ENCODE measurements at regions not wholly inside any gene's neighbourhood (a gene's known extent, or its start where the extent isn't known, plus 50 kb on each side); places are given as distances from the start of the nearest gene placed in this dataset.

- H3K36me3 ChIP-seq (replicated peaks in 1 of 2; ENCODE audit: control insufficient read depth in 1 of 2, insufficient read depth in 2 of 2, low read length in 1 of 2) = no peaks in the 10 kb centered on the region
- H3K9ac ChIP-seq = no peak overlapping the region
- H3K4me2 ChIP-seq = no peak overlapping the region
- no peak for DNase-seq
- no peaks in the 10 kb centered on the region for H3K27me3 ChIP-seq (ENCODE audit: insufficient read depth)
- H3K4me1 ChIP-seq (ENCODE audit: control insufficient read depth in 1 of 2, insufficient read depth in 2 of 2, low read depth in 1 of 2, low read length in 1 of 2) = no peaks in the 10 kb centered on the region
- POLR2A ChIA-PET = no interaction called here
- TF ChIP-seq TCF12 (IDR thresholded peaks at IDR 0.05) (no peak), SIN3A (IDR thresholded peaks at IDR 0.05; ENCODE audit: borderline replicate concordance, low read depth, low read length) (no peak), EZH2phosphoT487 (IDR thresholded peaks at IDR 0.05; ENCODE audit: borderline replicate concordance, low read depth) (no peak), MEF2A (IDR thresholded peaks at IDR 0.05; ENCODE audit: borderline replicate concordance, low read depth) (no peak), REST (IDR thresholded peaks at IDR 0.05; ENCODE audit: low read depth, low read length) (no peak), JUND (IDR thresholded peaks at IDR 0.05) (no peak), GABPA (IDR thresholded peaks at IDR 0.05; ENCODE audit: low read depth) (no peak), USF2 (IDR thresholded peaks at IDR 0.05; ENCODE audit: borderline replicate concordance, low read depth, low read length) (no peak), RAD21 (IDR thresholded peaks at IDR 0.05; ENCODE audit: low read length) (no peak), SMC3 (IDR thresholded peaks at IDR 0.05; ENCODE audit: low read depth, low read length) (no peak), RFX5 (IDR thresholded peaks at IDR 0.05; ENCODE audit: low read length) (no peak), EP300 (IDR thresholded peaks at IDR 0.05; ENCODE audit: borderline replicate concordance in 1 of 2, low read depth in 1 of 2, low read length in 1 of 2) (no peak), YY1 (IDR thresholded peaks at IDR 0.05; ENCODE audit: low read depth) (no peak), FOXJ3 (CRISPR knock-in tag; IDR thresholded peaks at IDR 0.05) (no peak), FOSL2 (IDR thresholded peaks at IDR 0.05; ENCODE audit: borderline replicate concordance, low read depth) (no peak), ZBTB33 (IDR thresholded peaks at IDR 0.05; ENCODE audit: borderline replicate concordance, low read depth) (no peak), IRF3 (IDR thresholded peaks at IDR 0.05; ENCODE audit: low read depth, low read length) (no peak), CTCF (IDR thresholded peaks at IDR 0.05) (no peak), CHD2 (IDR thresholded peaks at IDR 0.05; ENCODE audit: low read length, partially characterized antibody) (no peak)
- TF ChIP-seq, protein P1, sequence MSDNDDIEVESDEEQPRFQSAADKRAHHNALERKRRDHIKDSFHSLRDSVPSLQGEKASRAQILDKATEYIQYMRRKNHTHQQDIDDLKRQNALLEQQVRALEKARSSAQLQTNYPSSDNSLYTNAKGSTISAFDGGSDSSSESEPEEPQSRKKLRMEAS (IDR thresholded peaks at IDR 0.05; ENCODE audit: low read depth) = no peak
- peak overlapping the region; percentile 50; the same call in 1 of the 2 replicates for H2AFZ ChIP-seq (ENCODE audit: low read depth)
- H3K27ac ChIP-seq (ENCODE audit: low read depth in 2 of 2, low read length in 1 of 2) = no peak overlapping the region
- H3K9me3 ChIP-seq = no peaks in the 10 kb centered on the region
- no peaks in the 10 kb centered on the region for H4K20me1 ChIP-seq (ENCODE audit: insufficient read depth)
- H3K79me2 ChIP-seq (ENCODE audit: insufficient read depth) = no peaks in the 10 kb centered on the region
- H3K4me3 ChIP-seq (ENCODE audit: low read depth in 2 of 2, low read length in 1 of 2) = no peak overlapping the region
- CTCF ChIA-PET = interaction anchor here (0.8 kb wide), 1 partner anchor 38 kb away, joined by 3 read pairs; no protein-coding TSS in a partner anchor
- no peaks in the 10 kb centered on the region for H3F3A ChIP-seq (replicated peaks; ENCODE audit: insufficient read depth)
- 17% methylated on average over 5 of the region's 5 CpGs for WGBS (ENCODE audit: low lambda C conversion rate)
- H3K9me2 ChIP-seq = no peaks in the 10 kb centered on the region
These were observed 146.3 kb downstream of the ARL6IP6 start for GRCh38 chr2:152864601-152865149.
